B cell (primary cell): ENCODE measurements at regions not wholly inside any gene's neighbourhood (a gene's known extent, or its start where the extent isn't known, plus 50 kb on each side); places are given as distances from the start of the nearest gene placed in this dataset.

ENCODE experiments used
- ATAC-seq: fragments of 200-7000 bp; cut with Tn5 transposase; one replicate; pipeline ENCODE4 v1.10.0; 2021; ENCODE audit warnings: low read depth, mild to moderate bottlenecking, moderate number of reproducible peaks, moderate library complexity
- CTCF ChIA-PET: fragments of 350-600 bp; sonication (Branson Sonifier 250); formaldehyde crosslinking; loops from one replicate; lab custom pipeline; 2021; ENCODE audit warnings: antibody characterized with exemption, inconsistent platforms; lab: Charles Lee
- POLR2A ChIA-PET: fragments of 350-600 bp; sonication (Branson Sonifier 250); formaldehyde crosslinking; loops from one replicate; lab custom pipeline; 2021; ENCODE audit warnings: antibody characterized with exemption; lab: Charles Lee
- DNase-seq: peaks from one replicate; pipeline ENCODE4 v3.0.0; 2013
- H2AFZ ChIP-seq: 2 replicates; pipeline ENCODE4 v1.6.1; 2012; ENCODE audit warnings: mild to moderate bottlenecking, low read depth, low read length; ENCODE audit not compliant: insufficient read depth, poor library complexity, severe bottlenecking
- H3K27ac ChIP-seq, 2 donors: 1 replicate in 1 of 2; 2 replicates in 1 of 2; pipeline ENCODE4 v1.5.1; 2012 to 2013; ENCODE audit warnings: low read length in 2 of 2, mild to moderate bottlenecking in 2 of 2, moderate library complexity in 1 of 2
- H3K27me3 ChIP-seq, 4 experiments: fragments of 200-600 bp in 1 of 4; sonication (generic) in 1 of 4; replicated peaks in 1 of 4; 1 replicate in 2 of 4; 2 replicates in 2 of 4; pipeline versions ENCODE4 v1.6.1 to v1.7.0; 2013 to 2016; ENCODE audit warnings: low read length in 3 of 4, mild to moderate bottlenecking in 2 of 4, mixed read lengths in 1 of 4, moderate library complexity in 1 of 4; ENCODE audit not compliant: insufficient read depth in 4 of 4, control insufficient read depth in 3 of 4; ENCODE audit errors: control extremely low read depth in 1 of 4
- H3K36me3 ChIP-seq, 2 experiments: replicated peaks in 1 of 2; 1 replicate in 1 of 2; 2 replicates in 1 of 2; pipeline versions ENCODE4 v1.6.1 to v1.7.1; 2013; ENCODE audit warnings: low read length in 1 of 2; ENCODE audit not compliant: insufficient read depth in 2 of 2, control insufficient read depth in 1 of 2; ENCODE audit errors: control extremely low read depth in 1 of 2, extremely low read depth in 1 of 2
- H3K4me1 ChIP-seq, 2 donors: fragments of 200-600 bp in 1 of 2; sonication (generic) in 1 of 2; 1 replicate in 1 of 2; 2 replicates in 1 of 2; pipeline versions ENCODE4 v1.5.1 to v1.6.1; 2013 to 2017; ENCODE audit warnings: low read length in 2 of 2; ENCODE audit not compliant: control insufficient read depth in 2 of 2, insufficient read depth in 2 of 2
- H3K4me2 ChIP-seq: replicated peaks from 2 replicates; pipeline ENCODE3; 2012; ENCODE audit warnings: mild to moderate bottlenecking, low read depth, low read length; ENCODE audit not compliant: poor library complexity, severe bottlenecking
- H3K4me3 ChIP-seq, 5 experiments: fragments of 200-600 bp in 1 of 5; sonication (generic) in 1 of 5; 1 replicate in 3 of 5; 2 replicates in 2 of 5; pipeline versions ENCODE4 v1.5.1 to v1.7.0; 2011 to 2016; ENCODE audit warnings: low read length in 4 of 5, mild to moderate bottlenecking in 4 of 5, low read depth in 2 of 5, control low read depth in 1 of 5, moderate library complexity in 1 of 5; ENCODE audit not compliant: insufficient read depth in 1 of 5; ENCODE audit errors: control extremely low read depth in 1 of 5, extremely low read depth in 1 of 5
- H3K79me2 ChIP-seq: fragments of 200-600 bp; sonication (generic); one replicate; pipeline ENCODE4 v1.6.0; 2016; ENCODE audit warnings: low read length; ENCODE audit not compliant: control insufficient read depth, insufficient read depth
- H3K9ac ChIP-seq: fragments of 200-600 bp; sonication (generic); 2 replicates; pipeline ENCODE4 v1.6.1; 2017; ENCODE audit warnings: mild to moderate bottlenecking, low read length, moderate library complexity
- H3K9me3 ChIP-seq, 3 donors: one replicate each; pipeline versions ENCODE4 v1.6.1 to v1.7.1; 2013; ENCODE audit warnings: low read length in 2 of 3; ENCODE audit not compliant: control insufficient read depth in 2 of 3, insufficient read depth in 1 of 3; ENCODE audit errors: control extremely low read depth in 1 of 3
- H4K20me1 ChIP-seq: 2 replicates; pipeline ENCODE4 v1.6.0; 2012; ENCODE audit warnings: mild to moderate bottlenecking, low read length; ENCODE audit not compliant: insufficient read depth, control insufficient read depth, poor library complexity, severe bottlenecking
- H3K27ac Mint-ChIP-seq: one replicate; pipeline ENCODE4 v1.8.0; 2021; ENCODE audit warnings: mixed read lengths
- H3K27me3 Mint-ChIP-seq: one replicate; pipeline ENCODE4 v1.8.0; 2021; ENCODE audit warnings: mixed read lengths
- H3K4me1 Mint-ChIP-seq: one replicate; pipeline ENCODE4 v1.8.0; 2021; ENCODE audit warnings: mixed read lengths
- H3K4me3 Mint-ChIP-seq: one replicate; pipeline ENCODE4 v1.8.0; 2021; ENCODE audit warnings: mixed read lengths
- H3K9me3 Mint-ChIP-seq: one replicate; pipeline ENCODE4 v1.8.0; 2022; ENCODE audit warnings: mixed read lengths; ENCODE audit not compliant: insufficient read depth
- EZH2 ChIP-seq: IDR thresholded peaks from 2 replicates; pipeline ENCODE4 v1.6.1; 2012; ENCODE audit warnings: borderline replicate concordance, low read depth, mild to moderate bottlenecking, moderate library complexity, low read length; ENCODE audit not compliant: insufficient read depth, poor library complexity, severe bottlenecking
- WGBS: methylation state at CpG from one replicate; pipeline ENCODE4 v1.1.5; 2013; ENCODE audit warnings: missing lambda C conversion rate; ENCODE audit not compliant: insufficient coverage; 5-methylcytosine and 5-hydroxymethylcytosine counted together
- intact Hi-C: fragments of 100-400 bp; cut with micrococcal nuclease; formaldehyde crosslinking; loops from one replicate; pipeline ENCODE4 v1.10.0; 2022
- TF ChIP-seq, protein P1 (sequence below): fragments of 200-600 bp; IDR thresholded peaks from one replicate; pipeline ENCODE4 v1.8.0; 2022; ENCODE audit warnings: antibody characterized with exemption, mild to moderate bottlenecking

DNA sequence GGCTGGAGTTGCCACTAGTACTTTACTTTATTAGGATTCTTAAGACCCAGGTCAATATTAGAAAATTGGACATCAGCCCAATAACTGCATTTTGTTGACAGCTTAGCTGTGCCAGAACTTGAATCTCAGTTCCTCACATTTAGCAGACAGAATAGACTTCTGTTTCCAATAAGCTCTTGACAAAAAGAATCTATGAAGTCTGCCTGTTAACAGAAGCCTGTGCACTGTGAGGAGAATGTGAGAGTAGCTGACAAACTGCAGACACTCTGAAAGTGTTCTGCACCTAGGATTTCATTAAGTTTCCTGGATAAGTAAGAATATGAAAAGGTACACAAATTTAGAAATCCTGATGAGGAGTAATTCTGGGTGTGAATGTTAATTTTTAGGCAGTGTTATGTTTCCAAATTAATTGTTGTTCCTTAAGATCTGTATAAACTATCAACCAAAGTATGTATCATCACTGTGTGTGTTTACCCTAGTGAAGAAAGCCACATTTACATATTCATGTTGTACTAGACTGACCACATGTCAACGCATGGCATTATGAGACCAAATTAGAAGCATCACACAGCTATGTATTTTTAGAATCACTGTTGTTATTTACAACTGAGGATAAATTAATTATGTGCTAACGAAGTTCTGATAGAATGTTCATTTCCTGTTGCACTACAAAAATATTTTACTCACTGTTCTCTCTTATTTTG is 756.4 kb upstream of the IGFBP7 start:
- no peak overlapping the region for H2AFZ ChIP-seq
- Mint-ChIP-seq H3K4me1 (no peaks in the 10 kb centered on the region), H3K9me3 (no peaks in the 10 kb centered on the region), H3K4me3 (no peak overlapping the region), H3K27ac (no peak overlapping the region), H3K27me3 (no peaks in the 10 kb centered on the region)
- ATAC-seq (no peak), DNase-seq (no peak)
- ChIA-PET CTCF (no interaction called here), POLR2A (no interaction called here)
- H3K36me3 ChIP-seq: no peaks in the 10 kb centered on the region
- H3K9ac ChIP-seq: no peak overlapping the region
- no CpG with 5 or more reads among the region's 2 CpGs for WGBS
- no peak overlapping the region for H3K4me3 ChIP-seq
- no peaks in the 10 kb centered on the region for H3K27me3 ChIP-seq
- TF ChIP-seq EZH2: no peak
- TF ChIP-seq, protein P1, sequence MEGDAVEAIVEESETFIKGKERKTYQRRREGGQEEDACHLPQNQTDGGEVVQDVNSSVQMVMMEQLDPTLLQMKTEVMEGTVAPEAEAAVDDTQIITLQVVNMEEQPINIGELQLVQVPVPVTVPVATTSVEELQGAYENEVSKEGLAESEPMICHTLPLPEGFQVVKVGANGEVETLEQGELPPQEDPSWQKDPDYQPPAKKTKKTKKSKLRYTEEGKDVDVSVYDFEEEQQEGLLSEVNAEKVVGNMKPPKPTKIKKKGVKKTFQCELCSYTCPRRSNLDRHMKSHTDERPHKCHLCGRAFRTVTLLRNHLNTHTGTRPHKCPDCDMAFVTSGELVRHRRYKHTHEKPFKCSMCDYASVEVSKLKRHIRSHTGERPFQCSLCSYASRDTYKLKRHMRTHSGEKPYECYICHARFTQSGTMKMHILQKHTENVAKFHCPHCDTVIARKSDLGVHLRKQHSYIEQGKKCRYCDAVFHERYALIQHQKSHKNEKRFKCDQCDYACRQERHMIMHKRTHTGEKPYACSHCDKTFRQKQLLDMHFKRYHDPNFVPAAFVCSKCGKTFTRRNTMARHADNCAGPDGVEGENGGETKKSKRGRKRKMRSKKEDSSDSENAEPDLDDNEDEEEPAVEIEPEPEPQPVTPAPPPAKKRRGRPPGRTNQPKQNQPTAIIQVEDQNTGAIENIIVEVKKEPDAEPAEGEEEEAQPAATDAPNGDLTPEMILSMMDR: no peak
- intact Hi-C loops: no loop called here
- no peaks in the 10 kb centered on the region for H3K4me1 ChIP-seq
- no peaks in the 10 kb centered on the region for H3K79me2 ChIP-seq
- H3K4me2 ChIP-seq: no peak overlapping the region
- no peaks in the 10 kb centered on the region for H3K9me3 ChIP-seq
- H3K27ac ChIP-seq: no peak overlapping the region
- no peaks in the 10 kb centered on the region for H4K20me1 ChIP-seq

DNA sequence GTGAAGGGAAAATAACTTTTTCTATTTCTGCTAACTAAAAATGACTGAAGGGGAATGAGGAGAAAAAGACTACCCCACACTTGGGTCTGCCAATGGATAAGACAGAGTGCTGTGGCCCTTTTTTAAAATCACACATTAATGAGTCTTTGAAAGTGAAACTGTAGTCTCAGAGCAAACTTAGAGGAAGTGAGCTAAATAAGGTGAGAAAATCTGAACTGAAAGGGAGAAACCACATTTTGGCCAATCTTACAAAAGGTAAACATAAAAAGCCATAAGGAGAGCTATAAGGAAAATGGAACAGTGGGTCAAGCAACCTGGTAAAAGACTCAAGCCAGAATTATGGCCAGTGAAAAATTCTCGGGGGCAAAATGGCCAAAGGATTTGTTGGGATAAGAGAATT is 755.1 kb upstream of the IGFBP7 start:
- no peaks in the 10 kb centered on the region for H3K4me1 Mint-ChIP-seq
- WGBS: 83% methylated on average over 1 of the region's 1 CpG
- intact Hi-C loops: no loop called here

More for the DNA sequence above, 755.1 kb upstream of the IGFBP7 start:
- Histone ChIP-seq H3K27ac (no peak overlapping the region), H3K9me3 (no peaks in the 10 kb centered on the region), H3K4me1 (no peaks in the 10 kb centered on the region), H3K4me3 (no peak overlapping the region), H3K9ac (no peak overlapping the region), H3K36me3 (no peaks in the 10 kb centered on the region), H2AFZ (no peak overlapping the region), H3K27me3 (no peaks in the 10 kb centered on the region), H4K20me1 (no peaks in the 10 kb centered on the region), H3K79me2 (no peaks in the 10 kb centered on the region), H3K4me2 (no peak overlapping the region)
- Mint-ChIP-seq H3K27ac (no peak overlapping the region), H3K27me3 (no peaks in the 10 kb centered on the region), H3K4me3 (no peak overlapping the region), H3K9me3 (no peaks in the 10 kb centered on the region)
- ChIA-PET POLR2A (no interaction called here), CTCF (no interaction called here)
- DNase-seq: no peak
- ATAC-seq: no peak
- TF ChIP-seq, protein P1: no peak
- no peak for TF ChIP-seq EZH2
